ENCODE measurements at regions not wholly inside any gene's neighbourhood (a gene's known extent, or its start where the extent isn't known, plus 50 kb on each side); places are given as distances from the start of the nearest gene placed in this dataset.

DNA sequence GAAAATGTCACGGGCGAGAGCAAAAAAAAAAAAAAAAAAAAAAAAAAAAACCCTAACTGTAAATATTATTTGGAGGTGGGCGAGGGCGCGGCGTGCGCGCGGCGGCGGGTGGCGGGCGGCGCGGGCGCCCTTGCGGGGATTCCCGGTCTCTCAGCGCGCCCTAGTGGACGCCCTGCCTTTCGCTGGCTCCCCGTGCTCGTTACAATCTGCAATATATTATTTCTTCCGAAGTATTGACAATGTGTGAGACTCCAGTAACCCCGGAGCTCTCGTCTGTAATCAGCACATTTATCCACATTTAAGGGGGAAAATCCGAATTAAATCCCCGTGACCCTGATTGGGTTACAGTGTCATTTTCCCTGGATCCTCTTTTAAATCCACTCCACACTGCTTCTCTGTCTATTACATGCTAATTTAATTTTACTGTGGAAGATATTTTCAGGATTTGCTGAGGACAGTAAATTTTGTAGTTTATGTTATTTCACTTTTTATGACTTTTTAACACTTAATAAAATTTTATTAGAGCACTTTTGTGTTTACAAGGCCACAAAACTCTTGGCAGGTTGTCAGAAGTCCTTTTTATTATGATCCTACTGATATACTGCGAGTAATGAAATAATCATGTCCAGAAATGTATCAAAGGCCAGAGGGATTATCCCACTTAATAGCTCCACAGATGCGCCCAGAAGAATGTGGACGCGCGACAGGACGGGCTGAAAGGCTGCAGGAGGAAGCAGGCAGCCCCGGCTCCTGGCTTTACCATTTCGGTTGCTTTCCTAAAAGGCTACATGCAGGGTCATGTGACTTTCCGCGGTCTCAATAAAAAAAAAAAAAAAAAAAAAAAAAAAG lies 369.1 kb downstream of the MTX2 start:
- H3K27ac ChIP-seq (ENCODE audit: low read depth, low read length): no peak overlapping the region
- no peak overlapping the region for H3K56ac ChIP-seq (ENCODE audit: low read length)
- no peak overlapping the region for H2AK5ac ChIP-seq (ENCODE audit: low read length)
- no peak overlapping the region for H4K5ac ChIP-seq (ENCODE audit: low read length)
- peak overlapping the region; percentile 45 for H3K23ac ChIP-seq (ENCODE audit: low read length)
- H3K4ac ChIP-seq (ENCODE audit: low read depth, low read length): no peak overlapping the region
- peak overlapping the region; percentile 62 for H3K4me2 ChIP-seq (ENCODE audit: low read length)
- peaks cover 14% of the 10 kb centered on the region for H3K27me3 ChIP-seq (ENCODE audit: insufficient read depth, low read length, poor library complexity)
- H3K9ac ChIP-seq (ENCODE audit: low read length): peak overlapping the region; percentile 56
- peak; percentile 32 for DNase-seq
- no peaks in the 10 kb centered on the region for H3K36me3 ChIP-seq (ENCODE audit: control insufficient read depth, insufficient read depth, low read length)
- no peak overlapping the region for H2BK120ac ChIP-seq (ENCODE audit: low read depth, low read length)
- no peak overlapping the region for H2BK5ac ChIP-seq (ENCODE audit: low read length)
- peak overlapping the region; percentile 19 for H3K4me3 ChIP-seq (ENCODE audit: low read length)
- no peak overlapping the region for H3K18ac ChIP-seq (ENCODE audit: low read length)
- no peaks in the 10 kb centered on the region for H3K79me2 ChIP-seq (ENCODE audit: control insufficient read depth, insufficient read depth, low read length)
- H3K4me1 ChIP-seq (ENCODE audit: control insufficient read depth, low read depth, low read length): no peaks in the 10 kb centered on the region
- no CpG with 5 or more reads among the region's 39 CpGs for WGBS (ENCODE audit: extremely low coverage, insufficient coverage, low lambda C conversion rate)
- H3K79me1 ChIP-seq (ENCODE audit: low read length): no peaks in the 10 kb centered on the region
- H2BK15ac ChIP-seq (replicated peaks; ENCODE audit: low read depth): no peak overlapping the region
- H4K8ac ChIP-seq (ENCODE audit: low read depth, low read length): no peak overlapping the region

DNA sequence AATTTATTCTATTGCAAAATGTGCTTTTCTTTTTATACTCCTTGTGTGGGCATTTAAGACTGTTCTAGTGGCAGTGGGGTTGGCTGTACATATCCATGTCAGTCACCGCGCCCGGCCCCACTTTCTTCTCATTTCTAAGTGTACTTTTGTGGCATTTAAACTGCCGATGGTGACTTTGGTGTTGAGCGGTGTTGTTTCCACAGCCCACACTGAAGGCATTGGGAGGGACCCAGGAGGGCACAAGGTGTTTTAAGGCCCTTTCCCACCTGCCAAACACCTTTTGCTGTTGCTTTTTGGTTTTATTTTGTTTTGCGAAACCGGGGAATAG lies 369.7 kb downstream of the MTX2 start:
- no peak overlapping the region for H3K4me2 ChIP-seq (ENCODE audit: low read length)
- no peak overlapping the region for H3K4me3 ChIP-seq (ENCODE audit: low read length)
- H2BK120ac ChIP-seq (ENCODE audit: low read depth, low read length): no peak overlapping the region
- H2BK5ac ChIP-seq (ENCODE audit: low read length): no peak overlapping the region
- H3K4ac ChIP-seq (ENCODE audit: low read depth, low read length): no peak overlapping the region
- no peak overlapping the region for H2BK15ac ChIP-seq (replicated peaks; ENCODE audit: low read depth)
- no peaks in the 10 kb centered on the region for H3K79me2 ChIP-seq (ENCODE audit: control insufficient read depth, insufficient read depth, low read length)
- WGBS (ENCODE audit: extremely low coverage, insufficient coverage, low lambda C conversion rate): no CpG with 5 or more reads among the region's 7 CpGs
- no peaks in the 10 kb centered on the region for H3K79me1 ChIP-seq (ENCODE audit: low read length)
- H4K5ac ChIP-seq (ENCODE audit: low read length): no peak overlapping the region
- H3K56ac ChIP-seq (ENCODE audit: low read length): no peak overlapping the region
- H3K4me1 ChIP-seq (ENCODE audit: control insufficient read depth, low read depth, low read length): no peaks in the 10 kb centered on the region
- no peak overlapping the region for H3K18ac ChIP-seq (ENCODE audit: low read length)
- H3K36me3 ChIP-seq (ENCODE audit: control insufficient read depth, insufficient read depth, low read length): no peaks in the 10 kb centered on the region
- H3K27ac ChIP-seq (ENCODE audit: low read depth, low read length): no peak overlapping the region
- no peak overlapping the region for H4K8ac ChIP-seq (ENCODE audit: low read depth, low read length)
- H3K9ac ChIP-seq (ENCODE audit: low read length): no peak overlapping the region
- H3K23ac ChIP-seq (ENCODE audit: low read length): no peak overlapping the region
- H3K27me3 ChIP-seq (ENCODE audit: insufficient read depth, low read length, poor library complexity): peaks cover 14% of the 10 kb centered on the region
- no peak overlapping the region for H2AK5ac ChIP-seq (ENCODE audit: low read length)
- DNase-seq: no peak

DNA sequence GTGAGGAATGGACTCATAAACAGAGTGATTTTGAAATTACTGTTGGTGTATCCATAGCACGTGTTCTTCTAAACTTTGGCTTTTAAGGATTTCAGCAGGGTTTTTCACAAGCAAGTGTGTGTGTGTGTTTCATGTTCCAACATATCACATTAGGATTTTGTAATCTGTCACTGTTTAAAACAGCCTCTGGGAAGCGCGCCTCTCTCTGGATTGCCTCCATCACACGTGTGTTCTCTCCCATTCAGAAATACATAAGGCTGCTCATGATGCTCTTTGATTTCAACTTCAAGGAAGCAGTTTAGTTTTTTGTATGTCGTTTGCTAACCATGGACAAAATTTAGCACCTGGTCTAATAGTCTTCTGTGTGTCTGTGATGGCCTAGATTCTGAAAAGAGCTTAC lies 370.4 kb downstream of the MTX2 start:
- no peak overlapping the region for H2BK5ac ChIP-seq (ENCODE audit: low read length)
- no peak overlapping the region for H3K4ac ChIP-seq (ENCODE audit: low read depth, low read length)
- no peaks in the 10 kb centered on the region for H3K79me2 ChIP-seq (ENCODE audit: control insufficient read depth, insufficient read depth, low read length)
- no peak overlapping the region for H3K56ac ChIP-seq (ENCODE audit: low read length)
- H2AK5ac ChIP-seq (ENCODE audit: low read length): no peak overlapping the region
- no CpG with 5 or more reads among the region's 5 CpGs for WGBS (ENCODE audit: extremely low coverage, insufficient coverage, low lambda C conversion rate)
- H3K4me3 ChIP-seq (ENCODE audit: low read length): no peak overlapping the region
- no peak overlapping the region for H3K9ac ChIP-seq (ENCODE audit: low read length)
- no peak overlapping the region for H3K18ac ChIP-seq (ENCODE audit: low read length)
- H3K27me3 ChIP-seq (ENCODE audit: insufficient read depth, low read length, poor library complexity): peaks cover 14% of the 10 kb centered on the region
- no peak overlapping the region for H3K23ac ChIP-seq (ENCODE audit: low read length)
- H4K5ac ChIP-seq (ENCODE audit: low read length): no peak overlapping the region
- H2BK15ac ChIP-seq (replicated peaks; ENCODE audit: low read depth): no peak overlapping the region
- no peak for DNase-seq
- H2BK120ac ChIP-seq (ENCODE audit: low read depth, low read length): no peak overlapping the region
- no peak overlapping the region for H3K27ac ChIP-seq (ENCODE audit: low read depth, low read length)
- no peak overlapping the region for H4K8ac ChIP-seq (ENCODE audit: low read depth, low read length)
- H3K4me2 ChIP-seq (ENCODE audit: low read length): no peak overlapping the region
- no peaks in the 10 kb centered on the region for H3K36me3 ChIP-seq (ENCODE audit: control insufficient read depth, insufficient read depth, low read length)
- H3K4me1 ChIP-seq (ENCODE audit: control insufficient read depth, low read depth, low read length): no peaks in the 10 kb centered on the region
- no peaks in the 10 kb centered on the region for H3K79me1 ChIP-seq (ENCODE audit: low read length)

DNA sequence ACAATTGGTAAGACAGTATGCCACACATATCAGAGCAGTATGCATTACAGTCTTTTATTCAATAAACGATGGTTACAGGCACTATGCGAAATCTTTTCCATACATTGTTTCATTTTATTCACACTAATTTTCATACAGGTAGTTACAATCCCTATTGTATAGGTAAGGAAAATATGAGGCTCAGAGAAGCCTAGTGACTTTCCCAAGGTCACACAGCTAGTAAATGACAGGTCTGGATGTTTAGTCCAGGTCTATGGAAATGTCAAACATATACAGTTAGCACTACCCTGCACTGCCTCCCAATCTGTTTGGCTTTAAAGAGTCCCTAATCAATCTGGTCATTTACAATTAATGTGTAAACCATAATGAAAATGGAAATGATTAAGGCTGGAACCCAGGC lies 372.2 kb downstream of the MTX2 start:
- H3K4me2 ChIP-seq (ENCODE audit: low read length): no peak overlapping the region
- H3K36me3 ChIP-seq (ENCODE audit: control insufficient read depth, insufficient read depth, low read length): no peaks in the 10 kb centered on the region
- no peak overlapping the region for H2BK120ac ChIP-seq (ENCODE audit: low read depth, low read length)
- peaks cover 13% of the 10 kb centered on the region for H3K27me3 ChIP-seq (ENCODE audit: insufficient read depth, low read length, poor library complexity)
- no peak overlapping the region for H3K27ac ChIP-seq (ENCODE audit: low read depth, low read length)
- no CpG with 5 or more reads among the region's 2 CpGs for WGBS (ENCODE audit: extremely low coverage, insufficient coverage, low lambda C conversion rate)
- no peak overlapping the region for H3K4ac ChIP-seq (ENCODE audit: low read depth, low read length)
- H2AK5ac ChIP-seq (ENCODE audit: low read length): no peak overlapping the region
- H3K56ac ChIP-seq (ENCODE audit: low read length): no peak overlapping the region
- no peak overlapping the region for H2BK5ac ChIP-seq (ENCODE audit: low read length)
- DNase-seq: no peak
- H3K79me1 ChIP-seq (ENCODE audit: low read length): no peaks in the 10 kb centered on the region
- H3K79me2 ChIP-seq (ENCODE audit: control insufficient read depth, insufficient read depth, low read length): no peaks in the 10 kb centered on the region
- H3K4me1 ChIP-seq (ENCODE audit: control insufficient read depth, low read depth, low read length): no peaks in the 10 kb centered on the region
- no peak overlapping the region for H3K18ac ChIP-seq (ENCODE audit: low read length)
- no peak overlapping the region for H4K5ac ChIP-seq (ENCODE audit: low read length)
- no peak overlapping the region for H3K4me3 ChIP-seq (ENCODE audit: low read length)
- H3K9ac ChIP-seq (ENCODE audit: low read length): no peak overlapping the region
- no peak overlapping the region for H4K8ac ChIP-seq (ENCODE audit: low read depth, low read length)
- H3K23ac ChIP-seq (ENCODE audit: low read length): no peak overlapping the region
- no peak overlapping the region for H2BK15ac ChIP-seq (replicated peaks; ENCODE audit: low read depth)

DNA sequence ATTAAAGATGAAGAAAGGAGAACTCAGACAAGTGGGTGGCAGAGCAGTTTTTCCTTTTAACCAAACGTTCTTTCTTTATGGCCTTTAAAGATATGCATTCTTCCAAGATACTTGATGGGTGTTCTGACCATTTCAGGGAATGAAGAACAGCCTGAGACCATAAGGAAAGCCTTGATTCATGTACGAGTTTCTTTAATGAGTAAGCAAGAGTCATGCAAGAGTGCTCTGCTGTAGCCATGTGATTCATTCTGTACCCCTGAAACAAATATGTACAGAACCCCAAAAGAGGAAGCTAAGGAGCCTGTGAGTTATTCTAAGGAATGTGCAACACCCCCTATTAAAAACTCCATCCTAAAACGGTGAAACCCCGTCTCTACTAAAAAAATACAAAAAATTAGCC lies 372.8 kb downstream of the MTX2 start:
- Histone ChIP-seq H3K4ac (ENCODE audit: low read depth, low read length) (no peak overlapping the region), H4K8ac (ENCODE audit: low read depth, low read length) (no peak overlapping the region), H3K36me3 (ENCODE audit: control insufficient read depth, insufficient read depth, low read length) (no peaks in the 10 kb centered on the region), H3K27me3 (ENCODE audit: insufficient read depth, low read length, poor library complexity) (peaks cover 9% of the 10 kb centered on the region), H3K9ac (ENCODE audit: low read length) (no peak overlapping the region), H3K4me2 (ENCODE audit: low read length) (no peak overlapping the region), H3K18ac (ENCODE audit: low read length) (no peak overlapping the region), H2BK15ac (replicated peaks; ENCODE audit: low read depth) (no peak overlapping the region), H2BK5ac (ENCODE audit: low read length) (no peak overlapping the region), H2AK5ac (ENCODE audit: low read length) (no peak overlapping the region), H4K5ac (ENCODE audit: low read length) (no peak overlapping the region), H3K79me1 (ENCODE audit: low read length) (no peaks in the 10 kb centered on the region), H3K4me1 (ENCODE audit: control insufficient read depth, low read depth, low read length) (no peaks in the 10 kb centered on the region), H3K79me2 (ENCODE audit: control insufficient read depth, insufficient read depth, low read length) (no peaks in the 10 kb centered on the region), H3K23ac (ENCODE audit: low read length) (no peak overlapping the region), H3K56ac (ENCODE audit: low read length) (no peak overlapping the region), H3K27ac (ENCODE audit: low read depth, low read length) (no peak overlapping the region), H3K4me3 (ENCODE audit: low read length) (no peak overlapping the region), H2BK120ac (ENCODE audit: low read depth, low read length) (no peak overlapping the region)
- no peak for DNase-seq
- whole genome bisulfite sequencing (ENCODE audit: extremely low coverage, insufficient coverage, low lambda C conversion rate): no CpG with 5 or more reads among the region's 4 CpGs

DNA sequence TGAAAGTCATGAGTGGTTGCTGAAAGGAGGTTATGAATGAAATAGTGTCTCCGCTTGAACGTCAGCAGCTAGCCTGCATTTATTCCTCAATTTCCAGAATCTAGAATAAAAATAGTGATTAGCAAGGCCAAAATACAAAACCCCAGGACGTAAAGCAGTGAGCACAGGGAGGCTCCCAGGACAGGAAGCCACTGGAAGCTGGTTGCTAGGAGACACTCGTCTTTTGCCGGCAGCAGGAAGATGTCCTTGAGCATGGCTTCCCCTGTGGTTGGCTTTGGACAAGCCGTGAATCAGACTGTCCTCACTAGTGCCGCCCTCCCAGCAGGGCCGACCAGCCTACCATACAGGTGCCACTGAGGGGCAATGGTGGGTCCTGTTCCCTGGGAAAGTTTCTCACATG lies 374.4 kb downstream of the MTX2 start:
- peaks cover 2% of the 10 kb centered on the region for H3K27me3 ChIP-seq (ENCODE audit: insufficient read depth, low read length, poor library complexity)
- peak; percentile 54 for DNase-seq
- WGBS (ENCODE audit: extremely low coverage, insufficient coverage, low lambda C conversion rate): no CpG with 5 or more reads among the region's 8 CpGs

More for the DNA sequence above, 374.4 kb downstream of the MTX2 start:
- no peak overlapping the region for H4K5ac ChIP-seq (ENCODE audit: low read length)
- no peak overlapping the region for H3K4me2 ChIP-seq (ENCODE audit: low read length)
- H3K9ac ChIP-seq (ENCODE audit: low read length): no peak overlapping the region
- no peaks in the 10 kb centered on the region for H3K79me1 ChIP-seq (ENCODE audit: low read length)
- H3K36me3 ChIP-seq (ENCODE audit: control insufficient read depth, insufficient read depth, low read length): no peaks in the 10 kb centered on the region
- H2BK5ac ChIP-seq (ENCODE audit: low read length): no peak overlapping the region
- no peak overlapping the region for H3K56ac ChIP-seq (ENCODE audit: low read length)
- H3K79me2 ChIP-seq (ENCODE audit: control insufficient read depth, insufficient read depth, low read length): no peaks in the 10 kb centered on the region
- no peak overlapping the region for H3K4ac ChIP-seq (ENCODE audit: low read depth, low read length)
- H3K23ac ChIP-seq (ENCODE audit: low read length): no peak overlapping the region
- H2BK15ac ChIP-seq (replicated peaks; ENCODE audit: low read depth): no peak overlapping the region
- no peak overlapping the region for H2AK5ac ChIP-seq (ENCODE audit: low read length)
- no peak overlapping the region for H3K18ac ChIP-seq (ENCODE audit: low read length)
- no peak overlapping the region for H3K27ac ChIP-seq (ENCODE audit: low read depth, low read length)
- H4K8ac ChIP-seq (ENCODE audit: low read depth, low read length): no peak overlapping the region
- H3K4me3 ChIP-seq (ENCODE audit: low read length): no peak overlapping the region
- no peaks in the 10 kb centered on the region for H3K4me1 ChIP-seq (ENCODE audit: control insufficient read depth, low read depth, low read length)
- H2BK120ac ChIP-seq (ENCODE audit: low read depth, low read length): no peak overlapping the region
